Brain microvascular endothelial cell (primary cell): ENCODE measurements at regions not wholly inside any gene's neighbourhood (a gene's known extent, or its start where the extent isn't known, plus 50 kb on each side); places are given as distances from the start of the nearest gene placed in this dataset.
"Not testable (repeated sequence)": the region's sequence is repeated elsewhere in the genome, so short reads cannot be mapped to it uniquely, and the experiment has no call there.

Experiments
- DNase-seq: peaks from one replicate; pipeline ENCODE4 v3.0.0-alpha.2; 2020
- H3K27ac ChIP-seq: fragments of 250-450 bp; sonication (Bioruptor Pico); 2 replicates; pipeline ENCODE4 v1.5.1; 2020; ENCODE audit warnings: mild to moderate bottlenecking, moderate library complexity
- H3K27me3 ChIP-seq: fragments of 250-450 bp; sonication (Bioruptor Pico); replicated peaks from 2 replicates; pipeline ENCODE4 v1.5.1; 2020; ENCODE audit warnings: mild to moderate bottlenecking
- H3K36me3 ChIP-seq: fragments of 250-450 bp; sonication (Bioruptor Pico); replicated peaks from 2 replicates; pipeline ENCODE4 v1.5.1; 2020; ENCODE audit warnings: mild to moderate bottlenecking
- H3K4me3 ChIP-seq: 2 replicates; pipeline ENCODE4 v1.5.1; 2011; ENCODE audit warnings: low read depth, mild to moderate bottlenecking, control low read depth, low read length, moderate library complexity
- CTCF ChIP-seq: IDR thresholded peaks from 2 replicates; pipeline ENCODE4 v1.5.1; 2011; ENCODE audit warnings: low read depth, mild to moderate bottlenecking, moderate library complexity, low read length, control low read depth, inconsistent platforms; ENCODE audit errors: missing control alignments
- in situ Hi-C: cut with HindIII; loops from 2 replicates; pipeline ENCODE4 v1.10.0; 2017; ENCODE audit warnings: low sequenced_read_pairs, low pct_ligation_motif_present

- H3K27me3 ChIP-seq = no peaks in the 10 kb centered on the region
- H3K27ac ChIP-seq = no peak overlapping the region
- TF ChIP-seq CTCF = no peak
- H3K36me3 ChIP-seq = no peaks in the 10 kb centered on the region
- in situ Hi-C loops = no loop called here
- no peak overlapping the region for H3K4me3 ChIP-seq
- DNase-seq = no peak
These were observed 57.2 kb upstream of the USP3 start for GRCh38 chr15:63447017-63447676.

- in situ Hi-C loops = no loop called here
- no peak for DNase-seq
- Histone ChIP-seq H3K27me3 (no peaks in the 10 kb centered on the region), H3K27ac (no peak overlapping the region), H3K4me3 (no peak overlapping the region), H3K36me3 (no peaks in the 10 kb centered on the region)
- no peak for TF ChIP-seq CTCF
These were observed 56.1 kb upstream of the USP3 start for GRCh38 chr15:63448266-63448665.

GRCh38 chr15:63448872-63449555 lies 55.4 kb upstream of the USP3 start:
- in situ Hi-C loops = not testable (repeated sequence)

GRCh38 chr15:63449731-63450130 lies 54.7 kb upstream of the USP3 start:
- DNase-seq = no peak
- no peaks in the 10 kb centered on the region for H3K27me3 ChIP-seq
- no peaks in the 10 kb centered on the region for H3K36me3 ChIP-seq
- no peak overlapping the region for H3K4me3 ChIP-seq
- H3K27ac ChIP-seq = no peak overlapping the region
- no peak for TF ChIP-seq CTCF
- in situ Hi-C loops = no loop called here

More at GRCh38 chr15:63448872-63449555, 55.4 kb upstream of the USP3 start:
- H3K27ac ChIP-seq, DNase-seq, H3K27me3 ChIP-seq, H3K4me3 ChIP-seq, H3K36me3 ChIP-seq: not testable (repeated sequence)

GRCh38 chr15:63450884-63451225 lies 53.5 kb upstream of the USP3 start:
- DNase-seq = no peak
- Histone ChIP-seq H3K4me3 (no peak overlapping the region), H3K36me3 (no peaks in the 10 kb centered on the region), H3K27me3 (no peaks in the 10 kb centered on the region), H3K27ac (no peak overlapping the region)
- in situ Hi-C loops = no loop called here
- TF ChIP-seq CTCF = no peak

- DNase-seq = no peak
- in situ Hi-C loops = no loop called here
- Histone ChIP-seq H3K4me3 (no peak overlapping the region), H3K27me3 (no peaks in the 10 kb centered on the region), H3K36me3 (no peaks in the 10 kb centered on the region), H3K27ac (no peak overlapping the region)
- no peak for TF ChIP-seq CTCF
These were observed 52.6 kb upstream of the USP3 start for GRCh38 chr15:63451671-63452315.
